Glomerular visceral epithelial cell (primary cell): ENCODE measurements at regions not wholly inside any gene's neighbourhood (a gene's known extent, or its start where the extent isn't known, plus 50 kb on each side); places are given as distances from the start of the nearest gene placed in this dataset.

Source experiments
- DNase-seq: peaks from one replicate; pipeline ENCODE4 v3.0.0-alpha.2; 2016; ENCODE audit errors: extremely low spot score

DNA sequence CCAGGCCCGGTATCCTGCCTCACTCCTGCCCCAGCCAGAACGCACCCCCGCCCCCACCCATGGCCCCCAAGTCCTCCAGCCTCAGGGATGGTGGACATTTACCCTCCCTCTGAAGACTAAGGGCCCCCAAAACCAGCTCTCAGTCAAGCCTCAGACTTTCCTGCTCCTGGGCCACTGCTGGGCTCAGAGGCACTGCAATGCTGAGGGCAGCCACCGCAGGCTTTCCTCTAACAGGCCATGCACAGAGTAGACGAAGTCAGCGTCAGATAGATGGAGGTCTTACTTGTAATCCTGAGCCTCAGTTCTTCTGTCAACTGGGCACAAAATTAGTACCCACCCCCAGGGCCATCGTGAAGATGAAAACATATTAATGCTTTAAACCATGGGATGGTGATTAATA lies 92.6 kb downstream of the TTC32 start:
- DNase-seq: no peak

DNA sequence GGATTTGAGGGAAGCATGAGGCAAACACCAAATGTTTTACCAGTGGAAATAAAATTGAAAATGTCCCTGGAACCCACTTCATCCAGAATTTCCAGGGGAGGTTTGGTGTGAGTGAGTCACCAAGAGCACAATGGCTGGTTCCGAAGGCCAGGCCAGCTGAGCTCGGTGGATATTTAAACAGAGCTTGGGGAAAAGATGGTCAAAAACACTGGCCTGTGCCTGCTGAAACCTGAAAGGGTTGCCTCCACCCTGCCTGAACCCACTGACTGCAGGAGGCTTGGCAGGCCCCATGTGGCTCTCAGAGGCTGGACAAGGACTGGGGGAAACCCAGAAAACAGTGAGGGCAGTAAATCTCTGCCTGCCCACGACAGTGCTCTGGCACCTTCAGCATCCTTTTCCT lies 93.9 kb downstream of the TTC32 start:
- DNase-seq: peak; percentile 1

DNA sequence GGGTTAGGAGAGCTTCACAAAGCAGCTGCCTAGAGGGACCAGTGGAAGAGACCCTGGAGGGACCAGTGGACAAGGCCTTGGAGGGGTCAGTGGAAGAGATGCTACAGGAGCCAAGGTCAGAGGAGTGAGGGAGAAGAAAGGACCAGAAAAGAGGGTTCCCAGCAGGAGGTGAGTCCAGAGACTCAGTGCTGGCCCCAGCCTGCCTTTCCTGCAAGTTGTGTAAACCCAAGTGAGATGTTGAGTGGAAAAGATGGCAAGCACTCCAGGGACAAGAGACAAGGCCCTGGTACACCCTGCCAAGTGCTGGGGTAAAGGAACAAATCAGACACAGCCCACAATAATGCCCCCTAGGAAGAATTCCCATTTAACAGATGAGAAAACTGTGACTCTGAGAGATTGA lies 94.4 kb downstream of the TTC32 start:
- no peak for DNase-seq

DNA sequence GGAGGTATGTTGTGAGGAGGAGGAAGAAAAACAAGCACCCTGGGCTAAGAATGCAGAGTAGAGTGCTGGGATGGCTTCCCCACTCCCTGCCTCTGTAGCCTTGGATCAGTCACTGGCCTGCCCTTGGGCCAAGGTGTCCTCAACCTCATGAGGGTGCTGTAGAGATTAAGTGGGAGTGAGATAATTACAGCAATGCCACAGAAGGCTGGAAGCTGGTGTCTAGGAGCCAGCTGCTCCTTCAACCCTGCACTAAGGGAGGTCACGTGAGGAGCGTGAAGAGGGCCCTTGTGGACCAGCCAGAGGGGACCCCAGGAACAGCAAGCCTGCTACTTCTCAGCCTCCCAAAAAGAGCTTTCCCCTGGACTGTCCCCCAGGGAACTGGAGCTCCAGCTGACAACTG lies 95.2 kb downstream of the TTC32 start:
- DNase-seq: no peak

DNA sequence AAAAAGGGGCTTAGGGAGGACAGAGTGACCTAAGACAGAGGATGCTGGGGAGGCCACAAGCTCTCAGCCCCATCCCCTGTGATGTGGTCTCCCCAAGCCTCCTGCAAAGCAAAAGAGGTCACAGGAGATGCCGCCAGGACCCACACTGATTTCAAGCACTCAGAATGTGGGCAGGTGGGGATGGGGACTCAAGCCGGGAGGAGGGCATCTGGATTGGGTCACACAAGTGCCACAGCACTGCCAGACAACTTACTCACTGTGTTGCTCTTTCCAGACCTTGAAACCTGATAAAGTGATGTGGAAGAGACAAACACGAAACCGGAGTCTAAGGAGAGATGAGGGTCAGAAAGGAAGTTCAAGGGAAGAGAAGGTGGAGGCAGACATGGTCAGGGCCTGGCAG lies 95.7 kb downstream of the TTC32 start:
- no peak for DNase-seq

DNA sequence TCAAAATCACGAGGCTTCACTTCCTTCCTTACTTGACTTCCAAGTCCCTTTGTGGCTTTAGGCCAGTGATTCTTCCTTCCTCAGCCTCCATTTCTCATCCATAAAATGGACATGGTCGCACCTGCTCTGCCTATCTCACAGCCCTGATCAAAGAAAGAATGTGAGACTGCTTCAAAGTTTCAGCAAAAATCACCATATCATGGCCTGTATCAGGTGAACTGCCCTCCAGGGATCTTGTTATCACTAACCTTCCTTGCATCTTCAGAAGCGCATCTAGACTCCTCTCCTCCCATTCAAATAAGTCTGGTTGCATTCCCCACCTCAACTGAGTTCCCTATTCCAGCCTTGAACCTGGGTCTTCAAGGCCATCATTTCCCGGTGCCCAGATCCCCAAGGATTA lies 96.5 kb downstream of the TTC32 start:
- no peak for DNase-seq

DNA sequence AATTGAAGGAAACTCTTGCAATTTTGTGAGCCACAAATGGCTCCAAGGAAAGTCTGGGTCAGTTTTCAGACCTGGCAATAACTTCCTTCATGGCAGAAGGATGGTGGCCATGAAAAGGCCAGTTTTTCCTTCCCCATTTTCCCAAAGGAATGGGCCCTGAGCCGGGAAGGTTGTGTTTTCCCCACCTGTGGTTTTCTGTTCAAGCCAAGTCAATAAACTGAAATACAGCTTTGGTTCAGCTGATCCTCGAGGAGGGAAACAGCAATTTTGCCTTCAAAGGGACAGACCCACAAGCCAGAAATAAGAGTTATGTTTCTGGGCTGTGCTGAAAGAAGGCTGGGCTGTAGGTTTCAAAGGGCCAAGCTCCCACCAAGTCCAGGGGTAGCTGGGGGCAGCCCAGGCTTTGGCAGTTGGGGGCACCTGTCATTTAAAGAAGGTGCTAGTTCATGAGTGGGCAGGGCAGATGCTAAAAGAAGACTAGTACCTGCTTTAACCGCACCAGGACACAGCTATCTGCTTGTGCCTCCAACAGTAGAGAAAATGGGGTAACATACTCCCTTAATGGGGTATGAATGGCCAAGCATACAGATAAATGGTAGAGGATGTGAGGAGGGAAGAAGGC lies 97.0 kb downstream of the TTC32 start:
- DNase-seq: no peak

DNA sequence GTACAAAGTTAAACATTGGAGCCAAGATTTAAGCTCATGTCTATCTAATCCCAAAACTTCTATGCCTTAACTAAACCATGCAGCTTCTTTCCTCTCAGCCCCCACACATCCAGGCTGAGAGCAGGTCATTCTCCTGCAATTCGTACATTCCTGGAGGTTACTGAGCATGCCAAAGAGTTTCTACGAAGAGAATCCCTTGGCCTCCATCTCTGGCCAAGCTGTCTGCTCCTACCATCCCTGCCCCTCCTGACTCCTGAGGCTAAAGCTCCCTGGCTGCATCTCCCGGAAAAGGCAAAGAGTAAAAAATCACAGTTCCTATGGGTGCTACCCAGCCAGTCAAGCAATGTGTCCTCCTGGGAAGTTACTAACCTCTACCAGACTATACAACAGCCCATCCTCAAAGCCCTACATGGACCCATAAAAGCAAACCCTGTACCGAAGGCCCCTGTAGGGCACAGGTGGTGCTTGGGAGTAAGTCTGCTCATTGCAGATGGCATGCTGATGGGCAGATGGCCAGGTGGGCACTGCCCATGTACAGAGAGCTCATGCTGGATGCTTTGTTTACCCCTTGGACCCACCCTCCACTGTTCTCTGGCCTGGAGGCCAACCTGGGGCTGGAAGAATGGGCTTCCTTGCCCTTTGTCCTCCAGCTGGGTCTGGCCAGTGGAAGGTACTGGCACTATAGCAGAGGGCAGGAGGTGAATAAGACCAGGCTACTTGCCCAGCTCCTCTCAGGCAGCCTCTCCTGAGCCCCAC lies 99.5 kb downstream of the TTC32 start:
- DNase-seq: peak; percentile 82

DNA sequence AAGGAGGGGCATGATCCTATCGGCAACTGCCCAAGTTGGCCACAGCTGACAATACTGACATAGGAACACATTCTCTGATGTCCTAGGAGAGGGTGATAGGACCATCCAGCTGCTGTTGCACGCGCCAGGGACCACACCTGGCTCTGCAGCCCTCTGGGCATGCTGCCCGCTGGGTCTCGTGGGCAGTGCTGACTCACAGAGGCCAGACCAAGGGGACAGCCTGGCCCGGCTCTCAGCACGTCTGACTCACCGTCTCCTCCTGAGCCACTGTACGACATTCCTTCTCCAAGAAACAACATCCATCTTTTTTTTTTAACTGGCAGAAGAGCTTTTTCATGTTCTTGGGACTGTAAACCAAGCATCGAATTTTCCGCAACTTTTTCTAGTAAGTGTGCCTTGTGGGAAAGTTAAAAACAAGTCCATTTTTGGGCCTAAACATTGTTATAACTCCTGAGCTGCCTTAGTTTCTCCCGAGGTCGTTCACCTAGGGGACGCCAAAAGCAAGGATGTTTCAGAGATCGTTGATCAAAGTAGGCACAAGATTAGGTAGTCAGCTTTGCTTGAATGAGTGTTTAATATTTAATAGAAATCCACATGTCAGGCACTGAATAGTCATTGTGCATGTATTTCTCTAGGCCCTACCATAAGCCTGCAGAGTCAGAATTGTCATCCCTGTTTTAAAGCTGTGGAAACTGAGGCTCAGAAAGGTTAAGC lies 100.3 kb downstream of the TTC32 start:
- peak; percentile 98 for DNase-seq

DNA sequence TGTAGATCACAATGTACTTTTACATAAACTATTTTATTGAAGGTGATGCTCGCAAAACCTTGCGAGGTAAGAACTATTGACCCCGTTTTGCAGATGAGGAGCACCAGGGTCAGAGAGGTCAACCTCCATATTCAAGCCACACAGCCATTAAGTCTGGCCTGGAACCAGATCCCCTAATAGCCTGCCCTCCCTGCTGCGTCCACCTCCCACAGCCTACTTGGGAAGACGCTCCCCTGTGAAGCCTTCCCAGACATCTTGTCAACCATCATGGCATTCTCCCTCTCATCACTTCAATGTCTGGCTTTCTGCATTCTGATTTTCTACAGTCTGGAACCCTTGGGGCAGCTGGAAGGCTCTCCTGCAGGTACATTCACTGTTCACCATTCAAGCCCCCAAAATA lies 101.0 kb downstream of the TTC32 start:
- peak; percentile 1 for DNase-seq

DNA sequence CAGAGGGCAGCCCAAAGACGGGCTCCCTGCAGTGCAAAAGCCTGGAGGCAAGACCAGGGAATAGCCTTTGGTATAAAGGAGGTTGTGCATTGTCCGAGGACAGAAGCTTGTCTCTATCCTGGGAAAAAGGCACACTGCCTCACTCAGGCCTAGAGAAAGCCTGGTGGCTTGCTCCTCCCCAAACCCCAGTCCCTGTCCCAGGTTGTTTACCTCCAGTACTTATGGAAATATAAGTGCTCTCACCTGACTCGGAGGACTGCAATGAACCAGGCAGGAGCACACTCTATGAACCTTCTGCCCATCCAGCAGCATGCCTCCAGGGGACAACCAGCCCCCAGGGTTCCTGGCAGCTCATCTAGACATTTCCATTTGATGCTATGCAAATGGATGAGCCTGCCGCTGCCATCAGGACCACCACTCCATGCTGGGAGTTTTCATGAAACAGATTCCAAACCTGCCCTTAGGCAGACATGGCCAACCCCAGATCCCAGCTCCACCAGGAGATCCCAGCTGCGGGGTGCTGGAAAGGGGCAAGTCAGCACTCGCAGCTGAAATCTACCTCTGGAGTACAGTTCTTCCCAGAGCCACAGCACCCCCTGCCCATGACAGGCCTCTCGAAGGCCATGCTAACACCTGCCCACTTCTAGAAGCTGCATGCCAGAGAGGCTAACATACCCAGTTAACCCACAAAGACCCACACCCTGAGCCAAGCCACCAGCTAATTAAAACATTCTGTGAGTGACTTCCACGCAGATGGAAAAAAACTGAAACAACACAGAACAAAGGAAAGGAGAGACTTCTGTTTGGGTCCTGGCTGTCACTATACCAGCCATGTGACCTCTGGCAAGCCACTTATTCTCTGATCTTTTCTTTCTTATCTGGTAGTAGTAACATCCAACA lies 101.7 kb downstream of the TTC32 start:
- DNase-seq: peak; percentile 11

DNA sequence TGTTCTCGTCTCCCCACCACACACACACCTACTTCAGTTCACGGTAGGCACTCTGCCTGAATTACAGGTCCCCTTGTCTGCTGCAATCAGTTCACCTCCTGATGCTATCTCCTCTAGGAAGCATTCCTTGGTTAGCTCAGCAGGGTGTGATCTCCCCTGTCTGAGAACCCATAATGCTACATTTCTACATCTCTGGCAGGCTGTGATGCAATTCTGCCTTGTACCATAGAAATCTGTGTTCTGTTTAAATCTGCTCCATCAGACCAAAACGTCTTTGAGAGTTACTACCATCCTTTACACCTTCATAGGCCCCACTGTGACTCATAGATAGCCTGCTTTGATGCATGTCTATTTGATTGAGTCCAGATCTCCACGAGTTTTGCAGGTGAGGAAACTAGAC lies 103.9 kb downstream of the TTC32 start:
- DNase-seq: no peak

DNA sequence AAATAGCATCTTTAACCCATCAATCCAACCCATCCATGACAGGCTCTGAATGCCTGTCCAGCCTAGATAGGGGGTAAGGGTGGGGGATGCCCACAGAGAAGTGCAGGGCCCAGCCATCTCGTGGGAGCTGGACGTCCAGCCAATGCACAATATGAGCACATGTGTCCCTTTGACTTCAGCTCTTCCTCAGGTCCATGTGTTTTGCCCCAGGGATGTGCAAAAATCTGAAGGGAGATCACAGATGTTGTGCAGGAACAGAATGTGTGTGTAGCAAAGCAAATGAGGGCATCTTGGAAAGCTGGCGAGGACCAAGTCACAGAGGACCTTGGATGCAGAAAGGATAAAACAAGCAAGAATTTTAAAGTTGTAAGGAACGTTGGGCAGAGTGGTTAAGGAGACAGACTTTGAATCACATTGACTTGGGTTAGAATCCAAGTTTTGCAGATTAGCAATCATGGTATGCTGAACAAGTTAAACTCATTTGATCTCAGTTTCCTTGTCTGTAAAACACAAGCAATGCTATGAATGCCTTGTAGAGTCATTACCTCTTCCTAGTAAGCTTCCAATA lies 104.5 kb downstream of the TTC32 start:
- no peak for DNase-seq

DNA sequence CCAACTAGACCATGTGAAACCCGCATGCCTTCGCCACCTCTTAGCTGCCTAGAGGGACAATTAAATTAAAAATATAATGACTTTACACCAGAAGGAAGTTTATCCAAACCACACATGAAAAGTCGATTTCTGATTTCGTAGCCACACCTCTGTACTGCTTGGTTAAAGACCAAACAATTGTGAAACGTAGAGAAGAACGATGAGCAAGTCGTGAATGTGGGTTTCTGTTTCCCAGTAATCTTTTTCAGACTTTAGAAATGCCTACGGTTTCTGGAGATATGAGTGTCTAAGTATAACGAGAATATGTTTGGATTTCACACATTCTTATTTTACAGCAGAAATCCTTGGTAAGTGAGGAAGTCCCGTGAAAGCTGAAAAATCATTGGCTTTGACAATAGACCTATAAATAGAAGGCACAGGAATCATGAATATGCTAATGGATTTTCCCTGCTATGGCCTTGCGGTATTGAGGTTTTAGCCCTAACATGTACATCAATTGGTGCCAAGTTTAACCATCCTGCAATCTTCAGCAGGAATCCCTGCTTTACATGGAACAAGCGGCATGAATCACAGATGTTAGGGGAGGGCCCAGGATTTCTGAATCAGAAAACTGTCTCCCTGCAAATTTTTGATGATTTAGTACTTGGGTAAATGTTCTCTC lies 105.6 kb downstream of the TTC32 start:
- DNase-seq: no peak

DNA sequence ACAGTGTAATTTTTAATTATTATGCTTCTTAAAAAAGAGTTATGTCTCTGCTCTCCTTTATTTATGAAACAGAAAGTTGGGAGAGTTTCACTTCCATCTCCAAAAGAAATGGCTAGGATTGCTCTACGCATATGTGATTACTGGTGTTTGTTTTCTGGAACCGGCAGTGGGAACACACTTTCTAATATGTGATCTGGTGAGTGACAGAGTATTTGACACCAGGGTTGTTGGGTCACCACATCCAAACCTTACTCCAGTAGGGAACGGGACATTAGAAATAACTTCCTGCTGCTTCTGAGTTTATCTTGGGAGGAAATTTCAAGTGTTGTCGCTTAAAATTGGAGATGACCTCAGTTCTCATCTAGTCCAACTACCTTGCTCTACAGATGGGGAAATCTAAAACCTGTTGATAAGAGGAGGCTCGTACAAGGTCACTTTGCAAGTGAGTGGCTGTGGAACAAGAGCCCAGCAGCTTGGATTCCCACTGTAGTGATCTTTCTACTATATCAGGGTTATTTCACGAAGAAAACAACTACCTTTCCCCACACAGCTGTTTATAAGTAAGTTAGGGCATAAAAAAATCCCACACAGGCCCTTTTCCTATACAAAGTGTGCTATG lies 108.5 kb downstream of the TTC32 start:
- DNase-seq: no peak

DNA sequence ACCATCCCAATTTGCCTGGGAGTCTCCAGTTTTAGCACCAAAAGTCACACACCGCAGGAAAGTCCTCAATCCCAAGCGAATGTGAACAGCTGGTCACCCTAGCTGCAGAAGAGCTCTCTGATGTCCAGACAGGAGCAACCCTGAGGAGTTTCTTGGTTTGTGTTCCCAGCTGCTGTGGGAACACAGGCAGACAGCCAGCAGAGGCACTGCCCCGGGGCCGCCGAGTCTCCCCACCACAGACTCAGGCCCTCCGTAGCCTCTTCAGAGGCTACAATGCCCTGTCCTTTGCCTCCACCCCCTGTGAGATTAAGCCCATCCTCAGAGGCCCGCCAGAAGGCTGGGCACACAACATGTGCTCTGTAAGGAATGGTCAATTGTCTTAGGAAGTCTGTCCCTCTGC lies 111.5 kb downstream of the TTC32 start:
- DNase-seq: no peak

DNA sequence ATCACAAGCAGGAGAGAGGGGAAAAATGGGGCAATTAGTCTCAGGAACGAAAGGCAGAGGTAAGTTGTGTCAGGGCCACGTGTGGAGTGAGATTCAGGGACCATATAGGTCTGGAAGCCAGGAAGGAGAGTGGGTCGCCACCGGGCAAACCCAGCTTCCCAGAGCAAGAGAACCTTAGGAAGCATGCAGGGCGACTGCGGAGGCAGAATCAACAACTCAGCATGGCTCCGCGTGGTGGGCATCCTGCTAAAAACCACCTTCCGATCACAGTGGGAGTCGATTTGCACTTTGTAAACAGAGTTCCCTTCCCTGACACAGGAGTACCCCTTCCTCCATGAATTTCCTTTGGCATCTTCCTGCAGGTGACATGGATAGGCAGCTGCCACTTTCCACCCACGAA lies 114.6 kb downstream of the TTC32 start:
- no peak for DNase-seq

DNA sequence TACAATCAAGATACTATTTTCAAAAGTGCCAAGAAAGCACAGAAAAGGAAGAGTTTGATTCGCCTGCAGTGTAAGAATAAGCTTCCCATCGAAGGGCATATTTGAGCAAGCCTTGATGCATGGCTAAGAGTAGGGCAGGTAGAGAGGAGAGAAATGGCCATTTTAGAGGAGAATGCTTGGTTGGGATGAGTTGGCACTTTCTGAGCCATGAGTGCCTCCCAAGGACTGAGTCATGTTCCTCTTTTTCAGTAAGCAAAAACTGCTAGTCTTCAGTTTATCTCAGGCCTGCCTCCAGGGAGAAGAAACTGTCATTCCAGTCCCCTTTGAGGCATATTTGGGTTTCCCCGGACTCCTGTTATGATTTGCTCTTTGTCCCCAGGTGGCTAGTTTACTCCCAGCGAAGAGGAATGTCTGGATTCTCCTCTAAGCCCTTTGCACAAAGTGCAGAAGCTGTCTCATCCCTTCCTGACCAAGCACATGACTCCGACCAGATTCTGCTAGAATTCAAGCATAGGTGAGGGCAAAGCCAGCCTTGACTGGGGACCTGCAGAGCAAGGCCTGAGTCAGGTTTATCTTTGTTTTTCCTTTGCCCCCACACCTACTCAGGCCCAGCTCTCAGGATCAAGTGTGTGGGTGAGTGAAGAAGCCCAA lies 115.2 kb downstream of the TTC32 start:
- DNase-seq: peak; percentile 25

DNA sequence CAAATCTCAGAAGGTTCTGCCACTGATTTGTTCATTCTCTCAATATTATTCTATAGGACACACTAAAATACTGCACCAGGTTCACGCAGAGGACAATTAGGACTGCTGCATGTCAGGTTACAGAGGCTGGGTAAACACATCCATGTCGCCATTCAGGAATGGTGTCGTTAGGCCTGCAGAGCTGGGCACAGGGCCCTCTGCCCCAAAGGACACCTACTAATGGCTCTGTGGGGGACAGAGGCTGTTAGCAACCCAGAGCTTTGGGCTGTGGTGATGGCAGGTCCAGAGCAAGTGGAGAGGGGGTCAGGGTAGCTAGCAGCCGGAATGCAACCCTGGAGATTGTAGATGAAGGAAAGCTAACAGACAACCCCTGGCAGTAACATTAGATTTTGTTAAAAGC lies 115.9 kb downstream of the TTC32 start:
- no peak for DNase-seq

DNA sequence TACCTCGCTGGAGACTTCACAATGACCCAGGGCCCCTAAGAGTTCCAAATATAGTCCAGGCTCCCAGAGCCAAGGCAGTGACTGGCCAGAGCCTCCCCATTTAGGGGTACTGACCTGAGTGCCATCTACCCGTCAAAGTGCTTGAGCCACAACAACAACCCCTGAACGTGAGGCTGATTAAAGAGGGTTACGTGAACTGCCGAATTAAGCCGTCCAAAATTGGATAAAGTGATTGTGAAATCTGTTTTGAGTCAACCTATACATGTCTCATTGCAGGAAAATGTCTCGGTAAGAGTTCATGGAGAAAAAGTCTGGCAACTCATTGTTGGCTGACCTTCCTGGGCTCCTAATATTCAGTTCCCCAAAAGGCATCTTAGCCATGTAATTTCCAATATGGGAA lies 116.3 kb downstream of the TTC32 start:
- no peak for DNase-seq
